ENCODE measurements at regions not wholly inside any gene's neighbourhood (a gene's known extent, or its start where the extent isn't known, plus 50 kb on each side); places are given as distances from the start of the nearest gene placed in this dataset.

DNA sequence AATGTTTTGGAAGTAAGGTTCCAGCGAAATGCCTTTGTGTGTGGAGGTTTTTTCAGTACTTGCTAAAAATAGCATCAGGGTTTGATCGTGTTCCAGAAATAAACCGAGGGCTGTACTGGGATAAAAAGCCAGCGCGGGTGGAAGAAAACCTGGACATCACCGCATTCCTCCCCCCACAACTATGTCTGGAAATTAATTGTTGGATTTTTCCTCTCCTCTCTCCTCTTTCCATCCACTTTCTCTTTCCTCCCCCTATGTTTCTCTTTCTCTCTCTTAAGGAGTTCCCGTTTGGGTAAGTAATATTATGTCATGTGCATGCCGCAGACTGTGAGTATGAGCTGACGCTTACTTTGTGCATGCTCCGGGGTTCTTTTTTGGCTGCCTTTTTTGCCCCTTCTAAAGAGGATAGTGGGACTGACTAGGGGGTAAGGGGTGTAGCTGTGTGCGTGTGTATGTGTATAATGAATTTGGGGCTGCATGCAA is 104.2 kb upstream of the HSD17B12 start:
- DNase-seq = no peak

DNA sequence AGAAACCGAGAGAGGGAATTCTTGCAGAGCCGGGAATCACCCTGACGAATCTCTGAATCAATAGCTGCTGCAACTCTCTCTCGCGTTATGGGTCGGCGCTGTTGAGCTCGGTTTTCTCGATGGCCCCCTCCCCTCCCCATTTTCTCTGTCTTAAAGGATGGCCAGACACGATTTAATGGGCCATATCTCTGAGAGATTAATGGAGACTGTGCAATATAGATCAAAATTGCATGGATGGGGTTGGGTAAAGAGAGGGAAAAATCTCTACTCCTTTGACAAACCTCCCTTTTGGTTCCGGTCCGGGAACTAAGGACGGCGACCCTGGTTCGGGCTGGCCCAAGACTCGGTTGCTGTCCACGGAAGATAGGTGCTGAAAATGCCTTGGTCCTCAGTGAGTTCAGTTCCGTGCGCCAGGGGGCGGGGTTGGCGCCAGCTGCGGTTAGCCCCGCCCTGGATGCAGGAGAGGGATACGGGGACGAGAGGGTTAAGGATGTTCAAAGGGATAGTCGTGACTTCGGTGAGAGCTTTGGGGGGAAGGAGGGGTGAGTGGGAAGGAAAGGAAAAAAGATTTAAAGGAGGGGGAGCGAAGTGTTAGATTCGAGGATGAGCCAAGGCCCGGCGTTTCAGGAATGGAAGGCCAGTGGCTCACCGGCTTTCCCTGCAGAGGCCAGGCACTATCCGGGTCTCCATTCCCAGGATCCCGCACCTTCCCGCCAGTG is 103.6 kb upstream of the HSD17B12 start:
- no peak for DNase-seq

DNA sequence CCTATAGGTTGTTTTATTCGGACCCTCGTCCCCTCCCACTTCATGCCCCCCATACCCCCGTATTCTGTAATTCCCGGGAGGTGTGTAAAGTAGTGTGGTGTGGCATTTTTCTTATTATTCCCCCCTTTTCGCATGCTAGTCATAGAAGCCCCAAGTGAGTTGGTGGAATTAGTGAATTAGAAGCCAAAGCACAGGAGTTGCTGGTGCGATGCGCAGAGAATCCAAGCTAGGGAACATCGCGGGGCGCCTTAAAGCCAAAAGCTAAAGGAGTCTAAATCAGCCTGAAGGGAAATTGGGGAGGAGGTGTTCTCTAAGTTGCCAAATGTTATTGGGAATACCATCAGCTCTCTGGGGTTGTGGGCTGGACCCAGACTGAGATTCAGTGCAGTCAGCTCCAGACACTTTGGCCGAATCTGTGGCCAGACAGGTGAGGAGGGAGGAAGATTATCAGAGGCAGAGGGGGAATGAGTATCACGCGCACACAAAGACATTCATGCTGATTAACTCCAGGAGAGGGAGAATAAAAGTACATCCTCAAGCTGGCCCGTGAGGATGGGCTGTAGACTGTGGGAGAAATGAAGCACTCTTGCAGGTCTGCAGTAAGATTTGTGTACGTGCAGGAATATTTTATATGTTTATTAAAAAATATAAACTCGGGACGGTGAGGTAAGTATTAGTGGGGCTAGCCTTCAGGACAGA is 102.8 kb upstream of the HSD17B12 start:
- DNase-seq = no peak

DNA sequence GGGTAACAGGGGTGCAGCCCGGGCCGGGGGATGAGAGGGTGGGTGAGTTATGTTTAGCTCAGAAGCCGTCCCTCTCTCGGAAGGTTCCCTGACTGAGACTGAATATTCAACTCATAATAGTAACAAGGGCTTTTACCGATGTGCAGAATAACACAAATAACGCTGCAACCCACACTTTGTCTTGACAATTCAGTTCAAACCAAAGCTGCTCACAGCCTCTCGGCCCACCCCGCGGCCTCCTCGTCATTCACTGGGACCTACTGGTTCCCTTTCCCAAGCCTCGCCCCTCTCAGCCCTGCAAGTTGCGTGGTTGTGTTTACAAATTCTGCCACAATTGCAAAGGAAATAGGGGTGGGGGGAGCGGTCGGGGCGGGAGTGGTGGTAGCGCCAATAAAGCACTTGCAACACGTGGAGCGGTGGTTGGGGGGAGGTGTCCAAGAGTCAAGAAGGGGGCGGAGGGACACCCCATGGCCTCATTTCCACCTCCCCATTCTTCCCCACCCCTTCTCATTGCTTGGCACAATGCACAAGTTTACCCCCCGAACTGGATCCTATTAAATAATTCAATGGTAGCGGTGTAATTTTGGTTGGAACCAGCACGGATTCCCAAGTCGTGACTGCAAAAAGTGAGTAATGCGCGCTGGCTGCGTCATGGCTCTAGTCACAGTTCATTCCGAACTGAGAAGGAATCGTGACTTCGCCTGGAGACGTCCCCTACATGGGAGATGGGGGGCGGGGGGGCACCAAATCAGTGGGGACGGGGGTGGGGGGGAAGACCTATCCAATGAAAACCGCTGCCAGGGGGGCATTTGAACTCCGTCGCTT is 102.0 kb upstream of the HSD17B12 start:
- no peak for DNase-seq

DNA sequence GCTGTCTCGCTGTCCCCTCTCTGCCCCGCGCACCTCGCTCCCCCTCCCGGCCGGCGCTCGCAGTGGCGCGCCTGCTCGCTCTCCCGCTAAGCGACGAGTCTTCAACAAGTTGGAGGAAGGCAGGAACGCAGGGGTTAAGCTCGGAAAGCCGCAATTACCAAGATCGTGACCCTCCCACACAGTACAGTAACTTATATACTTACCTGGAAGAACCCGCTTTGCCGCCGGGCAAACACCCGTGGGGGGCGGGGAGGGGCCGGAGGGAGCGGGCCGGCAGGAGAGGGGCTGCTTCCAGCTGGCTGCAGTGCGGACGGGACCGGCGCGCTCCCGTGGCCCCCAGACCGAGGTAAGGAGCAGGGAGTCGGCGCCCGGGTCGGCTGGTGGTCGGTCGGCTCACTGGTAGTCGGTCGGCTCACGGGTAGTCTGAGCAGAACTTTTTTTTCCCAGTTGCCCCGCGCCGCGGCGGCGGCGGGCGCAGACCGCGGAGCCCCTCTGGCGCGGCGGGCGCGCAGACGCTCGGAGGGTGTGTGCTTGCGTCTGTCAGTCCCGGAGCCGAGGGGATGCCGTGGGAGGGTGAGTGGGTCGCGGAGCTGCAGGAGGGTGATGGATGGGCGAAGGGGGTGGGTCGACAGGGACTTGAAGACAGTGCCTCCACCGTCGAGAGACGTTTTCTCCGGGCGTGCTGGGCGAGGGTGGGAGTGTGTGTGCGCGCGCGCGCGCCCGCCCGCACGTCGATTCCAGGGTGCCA is 101.2 kb upstream of the HSD17B12 start:
- peak; percentile 74 to 75 for DNase-seq

DNA sequence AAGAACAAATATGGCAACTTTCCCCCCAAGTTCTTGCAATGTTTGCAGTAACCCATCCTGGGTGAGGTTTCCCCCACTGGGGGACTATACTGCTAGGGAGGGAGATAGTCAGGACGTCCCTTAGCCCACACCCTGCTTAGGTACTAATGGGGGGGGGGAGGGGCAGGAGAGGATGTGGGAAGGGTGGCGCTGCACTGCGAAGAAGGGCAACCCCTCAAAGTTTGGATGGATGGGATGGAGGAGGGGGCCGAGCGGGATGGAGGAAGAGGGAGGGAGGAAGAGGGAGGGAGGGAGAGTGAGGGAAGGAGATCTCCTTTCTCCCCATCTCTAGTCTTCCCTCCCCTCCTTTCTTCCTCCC is 100.6 kb upstream of the HSD17B12 start:
- no peak for DNase-seq

DNA sequence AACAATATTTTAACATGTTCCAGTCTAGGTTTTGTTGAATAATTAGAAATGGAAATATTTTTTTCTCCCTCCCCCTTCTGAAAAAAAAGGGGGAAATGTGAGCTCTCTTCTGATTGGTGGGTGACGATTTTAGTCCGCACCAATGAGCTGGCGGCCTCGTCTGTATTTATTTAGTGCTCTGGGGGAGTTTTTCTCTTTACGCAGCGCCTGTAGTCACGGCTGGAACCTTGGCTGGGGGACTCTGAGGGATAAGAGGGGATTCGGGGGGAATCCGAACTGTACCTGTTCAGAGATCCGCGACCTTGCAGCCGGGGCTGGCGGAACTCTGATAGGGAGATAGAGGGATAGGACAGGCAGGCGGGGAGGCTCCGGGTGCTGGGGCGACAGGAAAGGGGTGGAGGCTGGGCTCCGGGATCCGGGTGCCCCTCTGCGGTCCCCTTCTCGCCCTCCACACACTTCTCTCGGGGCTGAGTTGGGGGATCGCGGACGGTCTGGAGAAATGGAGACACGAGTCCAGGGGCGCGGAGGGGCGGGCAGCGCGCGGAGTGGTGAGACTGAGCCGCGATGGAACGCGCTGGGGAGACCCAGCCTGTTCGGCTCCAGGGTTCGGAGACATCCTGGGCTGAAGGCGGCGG is 99.7 kb upstream of the HSD17B12 start:
- peak in 1 of 2 experiments; percentile 31 for DNase-seq

DNA sequence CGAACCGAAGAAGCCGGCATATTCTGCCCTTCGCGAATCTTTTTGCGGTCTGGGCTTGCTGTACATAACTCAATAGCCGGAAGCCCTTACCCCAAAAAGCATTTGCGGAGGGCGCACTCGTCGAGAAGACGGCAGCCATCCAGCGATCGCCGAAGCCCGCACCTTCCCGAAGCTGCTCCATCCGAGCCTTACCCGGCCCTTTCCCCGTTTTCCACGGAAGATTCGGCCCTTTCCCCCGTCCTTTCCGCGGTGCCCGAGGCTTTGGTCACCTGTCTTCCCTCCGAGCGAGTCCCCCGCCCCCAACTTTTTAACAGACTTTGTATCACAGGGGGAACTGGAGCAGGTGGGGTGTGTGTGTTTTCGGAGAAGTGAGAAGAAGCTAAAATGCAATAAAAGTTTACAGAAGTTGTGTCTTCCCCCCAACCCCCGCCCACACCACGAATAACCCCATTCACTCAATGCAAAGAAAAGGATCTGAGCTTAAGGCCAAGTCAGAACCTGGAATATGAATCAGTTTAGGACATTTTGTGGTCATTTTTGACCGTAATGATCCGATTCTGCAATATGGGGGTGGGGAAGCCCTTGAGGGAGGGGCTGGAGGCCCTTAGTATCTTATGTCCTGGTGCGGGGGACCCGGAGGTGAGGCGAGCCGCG is 99.0 kb upstream of the HSD17B12 start:
- DNase-seq = no peak

DNA sequence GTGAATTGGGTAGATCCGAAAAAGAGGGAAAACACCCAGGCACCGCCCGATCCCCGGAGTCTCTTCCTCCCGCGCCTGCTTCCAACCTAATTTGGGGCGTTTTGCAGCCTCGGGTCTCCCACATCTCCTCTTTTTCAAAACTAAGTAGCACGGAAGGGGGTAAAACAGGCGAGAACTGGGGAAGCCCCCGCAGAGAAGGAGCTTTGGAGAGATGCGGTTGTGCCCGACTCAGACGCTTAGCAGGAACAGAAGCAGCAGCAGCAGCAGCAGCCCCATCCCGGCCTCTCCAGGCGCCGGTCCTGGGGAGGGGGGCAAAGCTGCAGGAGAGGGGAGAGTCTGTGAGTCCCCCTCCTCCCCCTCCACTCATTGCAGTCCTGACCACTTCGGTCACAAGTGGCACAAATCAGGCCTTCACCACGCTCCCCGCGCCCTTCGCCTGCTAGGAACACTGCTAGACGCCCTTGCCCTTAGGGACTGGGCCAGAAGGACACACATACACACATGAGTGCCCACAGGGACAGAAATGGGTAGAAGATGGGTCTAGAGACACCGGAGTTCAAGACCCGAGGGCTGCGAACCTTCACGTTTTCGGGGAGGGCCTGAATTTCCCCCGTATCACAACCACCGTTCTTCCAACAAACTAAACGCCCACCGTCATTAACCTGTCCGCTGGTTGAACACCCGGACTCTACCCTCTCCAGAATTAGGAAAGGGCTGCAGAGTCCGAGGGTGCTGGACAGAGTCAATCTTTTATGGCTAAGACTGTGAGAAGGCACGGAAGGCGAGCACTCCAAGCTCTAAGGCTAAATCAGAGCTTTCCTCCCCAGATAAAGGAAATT is 98.3 kb upstream of the HSD17B12 start:
- no peak for DNase-seq

DNA sequence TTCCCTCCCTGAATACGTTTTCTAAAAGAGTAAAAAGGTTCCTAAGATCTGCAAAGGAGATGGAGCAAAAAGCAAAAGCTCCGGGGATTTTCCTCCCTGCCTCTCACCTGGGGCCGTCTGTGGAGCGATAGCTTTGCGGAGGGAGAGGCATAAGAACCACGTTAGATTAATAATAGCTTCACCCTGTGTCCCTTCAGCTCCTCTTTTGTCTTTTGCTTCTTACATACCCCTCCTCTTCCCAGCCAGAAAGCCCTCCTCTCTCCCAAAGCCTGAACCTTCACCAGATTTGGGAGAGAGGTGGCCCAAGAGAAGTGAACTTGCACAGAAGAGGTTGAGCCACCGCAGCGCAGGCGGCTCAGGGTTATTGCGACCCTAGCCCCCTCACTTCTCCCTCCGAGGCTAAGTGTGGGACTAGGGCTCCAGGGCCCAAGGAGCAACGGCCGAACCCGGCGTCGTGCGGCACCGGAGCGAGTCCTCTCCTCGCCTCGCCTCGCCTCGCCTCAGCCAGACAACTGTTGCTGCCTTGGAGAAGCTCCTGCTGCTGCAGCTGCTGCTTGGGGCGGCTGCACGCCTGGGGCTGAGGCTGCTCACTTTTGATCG is 97.6 kb upstream of the HSD17B12 start:
- DNase-seq = no peak

DNA sequence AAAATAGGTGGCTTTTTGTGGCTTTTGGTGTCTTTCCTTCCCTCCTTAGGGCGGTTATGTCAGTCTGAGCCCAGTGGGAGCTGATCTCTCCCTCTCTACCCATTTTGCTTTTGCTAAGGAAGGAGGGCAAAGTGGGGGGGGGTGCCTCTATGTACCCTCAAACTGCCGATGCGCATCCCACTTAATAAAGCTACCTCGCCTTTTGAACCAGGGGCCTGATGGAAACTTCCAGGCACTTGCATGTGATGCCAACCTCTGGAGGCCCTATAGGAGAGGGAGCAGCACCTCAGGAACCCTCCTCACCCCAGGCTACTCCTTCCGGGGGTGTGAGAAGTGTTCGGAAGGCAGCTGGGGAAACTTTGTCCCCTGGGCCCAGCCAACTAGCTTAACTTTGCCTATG is 97.0 kb upstream of the HSD17B12 start:
- DNase-seq = no peak

DNA sequence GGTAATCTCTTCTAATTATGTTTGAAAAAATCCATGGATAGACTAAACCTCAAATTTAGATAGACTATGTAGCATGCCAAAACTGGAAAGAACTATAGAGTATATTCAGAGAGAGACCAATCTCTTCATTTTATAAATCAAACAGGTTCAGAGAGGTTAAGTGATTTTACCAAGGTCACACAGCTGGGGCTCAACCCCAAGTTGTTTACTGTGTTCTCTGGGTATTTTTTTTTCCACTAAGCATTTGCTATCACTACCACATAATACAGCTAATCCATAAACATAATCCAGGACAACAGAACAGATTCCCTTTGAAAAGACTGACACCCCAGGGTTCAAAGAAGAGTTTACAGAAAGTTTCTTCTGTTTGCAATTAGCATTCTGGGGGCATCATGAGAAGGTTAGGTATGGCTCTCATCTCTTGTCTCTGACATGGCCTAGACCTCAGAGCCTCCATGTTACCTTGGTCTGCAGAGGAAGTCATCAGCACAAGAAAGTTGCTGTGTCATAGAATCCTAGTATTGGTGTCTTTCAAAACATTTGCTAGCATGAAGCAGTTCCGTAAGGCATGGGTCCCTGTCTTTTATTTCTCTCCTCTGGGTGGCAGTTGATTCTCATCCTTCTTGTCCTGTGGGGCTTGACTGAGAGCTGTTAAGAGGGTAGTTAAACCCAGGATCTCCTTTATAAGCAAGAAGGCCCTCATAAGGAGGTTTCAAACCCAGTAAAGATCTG is 94.5 kb upstream of the HSD17B12 start:
- no peak for DNase-seq

DNA sequence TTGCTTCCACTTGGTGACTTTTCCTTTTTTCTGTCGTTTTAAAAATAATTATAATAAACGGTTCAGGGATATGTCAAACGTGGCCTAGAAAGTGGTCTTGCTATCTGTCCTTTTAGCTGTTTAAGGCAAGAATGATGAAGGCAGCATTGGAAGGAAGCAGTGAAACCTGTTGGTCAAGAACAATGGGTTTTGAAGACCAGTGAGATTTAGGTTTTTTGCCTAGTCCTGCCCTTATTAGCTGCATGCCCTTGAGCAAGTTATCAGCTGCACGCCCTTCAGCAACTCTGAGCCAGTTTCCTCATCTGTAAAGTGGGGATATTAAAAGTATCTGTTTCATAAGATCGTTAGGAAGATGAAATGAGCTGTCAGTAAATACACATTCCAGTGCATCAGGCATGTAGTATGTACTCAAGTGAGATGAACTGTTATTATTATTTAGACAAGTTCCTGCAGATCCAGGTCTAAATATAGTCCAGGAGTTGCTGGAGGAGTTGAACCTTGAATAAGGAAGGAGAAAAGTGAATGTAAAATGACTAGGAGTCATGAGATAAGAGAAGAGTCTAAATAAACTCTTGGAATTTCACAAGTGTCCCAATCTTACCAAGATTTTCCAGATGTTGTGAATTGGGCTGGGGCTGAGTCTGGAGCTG is 90.8 kb upstream of the HSD17B12 start:
- DNase-seq = no peak

DNA sequence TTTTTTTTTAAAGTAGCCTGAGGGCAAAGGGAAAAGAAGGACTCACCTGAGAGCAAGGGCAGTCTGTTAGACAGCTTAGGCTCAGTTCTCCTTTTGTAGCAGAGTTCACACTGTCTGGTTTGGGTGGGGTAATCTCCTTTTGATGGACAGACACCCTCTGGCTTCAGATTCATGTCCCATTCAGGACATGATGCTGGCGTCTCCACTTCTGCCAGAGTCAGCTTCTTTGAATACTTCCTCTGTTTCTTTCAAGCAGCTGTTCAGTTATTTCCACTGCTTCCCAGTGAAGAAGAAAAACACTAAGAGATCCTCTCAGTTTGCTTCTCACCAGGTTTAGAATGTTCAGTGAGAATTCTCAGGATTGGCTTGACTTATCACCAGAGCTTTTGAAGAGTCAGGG is 79.0 kb upstream of the HSD17B12 start:
- no peak for DNase-seq

DNA sequence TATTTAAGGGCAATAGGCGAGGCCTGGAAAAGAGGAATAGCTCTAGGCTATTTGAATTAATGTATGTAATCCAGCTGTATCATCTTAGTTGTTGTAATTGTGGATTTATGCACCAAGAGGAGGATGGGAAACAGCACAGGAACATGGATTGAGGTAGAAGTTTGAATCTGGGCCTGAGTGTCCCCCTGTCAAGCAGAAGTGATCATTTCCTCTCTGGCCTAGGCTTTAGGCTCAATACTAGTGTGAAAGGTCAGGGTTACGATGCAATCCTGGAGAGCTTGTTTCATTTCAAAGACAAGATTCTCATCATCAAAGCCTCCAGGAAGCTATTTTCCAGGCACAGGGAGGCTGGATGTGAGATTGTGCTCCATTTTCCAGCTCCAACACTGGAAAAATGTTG is 77.9 kb upstream of the HSD17B12 start:
- no peak for DNase-seq

DNA sequence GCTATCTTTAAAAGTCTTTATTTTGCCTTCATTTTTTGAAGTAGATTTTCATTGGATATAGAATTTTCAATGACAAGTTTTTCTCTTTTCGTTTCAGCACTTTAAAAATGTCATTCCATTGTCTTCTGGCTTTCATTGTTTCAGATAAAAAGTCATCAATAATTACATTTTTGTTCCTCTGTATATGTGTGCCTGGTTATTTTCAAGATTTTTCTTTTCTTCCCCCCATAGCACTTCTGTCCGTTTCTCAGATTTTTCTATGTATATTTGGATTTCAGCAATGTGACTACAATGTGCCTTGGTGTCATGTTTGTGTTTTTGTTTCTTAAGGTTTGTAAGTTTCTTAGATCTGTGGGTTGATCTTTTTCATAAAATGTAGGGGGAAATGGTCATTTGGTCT is 66.3 kb upstream of the HSD17B12 start:
- no peak for DNase-seq

DNA sequence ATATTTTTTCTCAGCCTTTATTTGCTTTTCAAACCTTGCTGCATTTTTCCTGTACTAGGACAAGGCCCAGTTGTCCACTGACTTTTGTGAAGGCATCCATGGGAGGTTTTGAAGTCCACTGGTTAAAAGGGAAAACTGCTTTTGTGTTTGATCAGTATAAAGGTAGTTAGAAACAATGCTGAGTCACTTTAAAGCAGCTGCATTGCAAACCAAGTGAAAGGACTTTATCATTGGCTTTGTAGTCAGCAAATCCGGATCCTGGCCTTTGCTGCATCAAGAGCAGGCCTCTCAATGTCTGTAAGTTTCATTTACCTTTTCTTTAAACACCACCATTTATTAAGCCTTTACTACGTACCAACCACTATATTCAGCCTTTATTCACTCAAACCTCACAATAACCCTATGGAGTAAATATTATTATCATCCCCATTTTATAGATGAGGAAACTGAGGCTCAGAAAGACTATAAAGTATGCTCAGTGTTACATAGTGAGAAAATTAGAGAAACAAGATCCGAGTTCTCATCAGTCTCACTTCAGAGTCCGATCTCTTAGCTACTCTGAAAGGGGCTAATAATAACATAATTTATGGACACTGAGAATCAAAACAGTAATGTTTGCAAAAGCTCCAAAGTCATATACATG is 60.6 kb upstream of the HSD17B12 start:
- no peak for DNase-seq

DNA sequence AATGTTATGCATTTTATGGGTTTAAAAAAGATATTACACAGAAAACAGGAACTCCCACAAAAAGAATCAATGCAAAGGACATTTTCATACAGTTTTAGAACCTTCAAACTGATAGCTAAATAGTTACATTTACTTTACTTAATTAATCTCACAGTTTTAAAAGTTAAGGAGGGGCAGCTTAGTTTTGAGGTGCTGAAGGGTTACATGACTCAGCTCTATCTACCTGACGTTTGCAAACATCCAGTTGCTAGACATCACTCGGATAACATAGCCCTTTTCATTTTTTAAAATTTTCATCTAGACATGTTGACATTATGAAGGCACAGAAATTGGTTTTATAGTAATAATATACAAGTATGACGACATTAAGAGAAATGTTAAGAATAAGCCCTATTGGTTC is 53.7 kb upstream of the HSD17B12 start:
- DNase-seq = no peak
